Daoy (cell line): ENCODE measurements at regions not wholly inside any gene's neighbourhood (a gene's known extent, or its start where the extent isn't known, plus 50 kb on each side); places are given as distances from the start of the nearest gene placed in this dataset.

Source experiments
- DNase-seq: peaks from one replicate; pipeline ENCODE4 v3.0.0-alpha.2; 2015; ENCODE audit warnings: low read depth

- DNase-seq, result no peak
Measured at GRCh38 chr5:157914151-157914788, 55.3 kb upstream of the CLINT1 start.

GRCh38 chr5:157913575-157913974 lies 54.6 kb upstream of the CLINT1 start:
- no peak for DNase-seq

- no peak for DNase-seq
Measured at GRCh38 chr5:157912621-157913325, 53.8 kb upstream of the CLINT1 start.

DNA sequence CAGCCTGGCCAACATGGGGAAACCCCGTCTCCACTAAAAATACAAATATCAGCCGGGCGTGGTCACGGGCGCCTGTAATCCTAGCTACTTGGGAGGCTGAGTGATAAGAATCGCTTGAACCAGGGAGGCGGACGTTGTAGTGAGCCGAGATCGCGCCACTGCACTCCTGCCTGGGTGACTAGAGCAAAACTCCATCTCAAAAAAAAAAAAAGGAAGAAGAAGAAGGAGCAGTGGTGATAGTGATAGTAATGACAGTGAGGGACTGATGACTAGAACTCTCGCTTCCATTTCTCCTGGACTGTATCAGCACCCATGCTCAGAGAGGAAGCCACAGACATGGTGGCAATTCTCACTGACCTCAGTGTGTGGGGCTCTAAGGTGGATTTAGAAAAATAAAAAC lies 52.6 kb upstream of the CLINT1 start:
- DNase-seq, result no peak
